HCT116 (cell line): ENCODE measurements at regions not wholly inside any gene's neighbourhood (a gene's known extent, or its start where the extent isn't known, plus 50 kb on each side); places are given as distances from the start of the nearest gene placed in this dataset.

Experiments used
- ATAC-seq: fragments of 200-7000 bp; cut with Tn5 transposase; 2 replicates; pipeline ENCODE4 v1.9.1; 2020; ENCODE audit warnings: mild to moderate bottlenecking, moderate library complexity
- BruUV-seq: library from RNA; stranded (reverse); fragments of 400-500 nt; replicated peaks from 2 replicates; lab custom pipeline; 2021; lab: Mats Ljungman, UMichigan
- CTCF ChIA-PET: fragments of 300-600 bp; sonication (Branson Sonifier 250); formaldehyde crosslinking; loops from one replicate; lab custom pipeline; 2021; ENCODE audit warnings: antibody characterized with exemption; lab: Charles Lee
- POLR2A ChIA-PET: fragments of 300-600, 350-600 bp; sonication (Branson Sonifier 250); formaldehyde crosslinking; loops from one replicate; lab custom pipeline; 2021; ENCODE audit warnings: antibody characterized with exemption; lab: Charles Lee
- RAD21 ChIA-PET, 2 experiments: fragments of 300-600 bp; sonication (Branson Sonifier 250); formaldehyde crosslinking; loops; one replicate each; lab custom pipeline; 2023; ENCODE audit warnings: low total read pairs in 2 of 2; ENCODE audit not compliant: uncharacterized antibody in 2 of 2, unreplicated experiment in 2 of 2, low non-redundant PET in 1 of 2; lab: Charles Lee
- DNase-seq: peaks from one replicate; pipeline ENCODE4 v3.0.0-alpha.2; 2010; ENCODE audit warnings: low read depth, low spot score
- H2AFZ ChIP-seq: fragments of 200-600 bp; shearing (Covaris generic), sonication (generic); 2 replicates; pipeline ENCODE4 v1.6.1; 2017; ENCODE audit warnings: low read depth, mixed run types, mixed read lengths, antibody characterized with exemption, low read length; ENCODE audit not compliant: poor library complexity, severe bottlenecking
- H3K27ac ChIP-seq: 2 replicates; pipeline ENCODE4 v1.5.1; 2012; ENCODE audit warnings: low read depth, low read length
- H3K27me3 ChIP-seq: fragments of 200-600 bp; sonication (generic); 2 replicates; pipeline ENCODE4 v1.6.1; 2016; ENCODE audit warnings: mixed run types, low read length, mixed read lengths; ENCODE audit not compliant: insufficient read depth
- H3K36me3 ChIP-seq, 2 experiments: fragments of 200-500 bp in 1 of 2; fragments of 200-600 bp in 1 of 2; sonication (Bioruptor generic) in 1 of 2; sonication (generic) in 1 of 2; 2 replicates each; pipeline versions ENCODE4 v1.5.1 to v1.6.1; 2014 to 2016; ENCODE audit warnings: low read length in 2 of 2, inconsistent platforms in 1 of 2, mixed read lengths in 1 of 2, mixed run types in 1 of 2; ENCODE audit not compliant: insufficient read depth in 2 of 2, control insufficient read depth in 1 of 2
- H3K4me1 ChIP-seq, 2 experiments: fragments of 200-600 bp in 1 of 2; sonication (generic) in 1 of 2; 2 replicates each; pipeline versions ENCODE4 v1.5.1 to v1.6.1; 2012 to 2017; ENCODE audit warnings: low read length in 2 of 2, inconsistent platforms in 1 of 2, mild to moderate bottlenecking in 1 of 2, mixed read lengths in 1 of 2, mixed run types in 1 of 2, moderate library complexity in 1 of 2; ENCODE audit not compliant: insufficient read depth in 2 of 2, control insufficient read depth in 1 of 2
- H3K4me2 ChIP-seq: fragments of 200-600 bp; sonication (generic); 2 replicates; pipeline ENCODE4 v1.6.1; 2017; ENCODE audit warnings: mixed run types, low read length, mixed read lengths
- H3K4me3 ChIP-seq, 2 experiments: fragments of 200-600 bp in 1 of 2; sonication (generic) in 1 of 2; replicated peaks in 1 of 2; 2 replicates each; pipeline ENCODE4 v1.5.1; 2011 to 2016; ENCODE audit warnings: low read length in 2 of 2, control low read depth in 1 of 2, low read depth in 1 of 2, mild to moderate bottlenecking in 1 of 2, mixed read lengths in 1 of 2, mixed run types in 1 of 2
- H3K79me2 ChIP-seq: fragments of 200-600 bp; sonication (generic); 2 replicates; pipeline ENCODE4 v1.6.1; 2017; ENCODE audit warnings: mild to moderate bottlenecking, mixed run types, low read length, moderate library complexity, mixed read lengths; ENCODE audit not compliant: insufficient read depth
- H3K9ac ChIP-seq: fragments of 200-600 bp; sonication (generic); 2 replicates; pipeline ENCODE4 v1.6.1; 2016; ENCODE audit warnings: low read length, mixed read lengths
- H3K9me2 ChIP-seq: fragments of 200-600 bp; sonication (generic), shearing (Covaris generic); 2 replicates; pipeline ENCODE4 v1.6.1; 2017; ENCODE audit warnings: mixed run types, mild to moderate bottlenecking, moderate library complexity; ENCODE audit not compliant: insufficient read depth
- H3K9me3 ChIP-seq, 2 experiments: fragments of 200-500 bp in 1 of 2; fragments of 200-600 bp in 1 of 2; sonication (Bioruptor generic) in 1 of 2; sonication (generic) in 1 of 2; 2 replicates each; pipeline ENCODE4 v1.6.1; 2014 to 2017; ENCODE audit warnings: low read length in 2 of 2, mixed read lengths in 2 of 2, inconsistent platforms in 1 of 2, low read depth in 1 of 2, mild to moderate bottlenecking in 1 of 2, mixed run types in 1 of 2, moderate library complexity in 1 of 2; ENCODE audit not compliant: control insufficient read depth in 1 of 2, insufficient read depth in 1 of 2
- H4K20me1 ChIP-seq: fragments of 200-600 bp; sonication (generic), shearing (Covaris generic); 2 replicates; pipeline ENCODE4 v1.6.1; 2017; ENCODE audit warnings: mixed run types, mild to moderate bottlenecking, moderate library complexity; ENCODE audit not compliant: insufficient read depth
- CBX3 ChIP-seq: IDR thresholded peaks from 2 replicates; pipeline ENCODE4 v1.6.1; 2012; ENCODE audit warnings: low read depth
- CEBPB ChIP-seq: IDR thresholded peaks from 2 replicates; pipeline ENCODE4 v1.6.1; 2012; ENCODE audit warnings: low read depth
- ELF1 ChIP-seq: IDR thresholded peaks from 2 replicates; pipeline ENCODE4 v1.6.1; 2012; ENCODE audit warnings: low read depth, borderline replicate concordance
- EZH2 ChIP-seq: fragments of 200-600 bp; sonication (generic); IDR thresholded peaks from 2 replicates; pipeline ENCODE4 v1.6.1; 2017; ENCODE audit warnings: antibody characterized with exemption, mixed run types
- FOSL1 ChIP-seq: IDR thresholded peaks from 2 replicates; pipeline ENCODE4 v1.6.1; 2012; ENCODE audit warnings: low read depth
- JUND ChIP-seq: IDR thresholded peaks from 2 replicates; pipeline ENCODE4 v1.6.1; 2012
- SRF ChIP-seq: IDR thresholded peaks from 2 replicates; pipeline ENCODE4 v1.6.1; 2012; ENCODE audit warnings: low read depth
- ZFX ChIP-seq: fragments of 450-650 bp; IDR thresholded peaks from 2 replicates; pipeline ENCODE4 v1.6.1; 2017
- ZNF274 ChIP-seq: fragments of 200-500 bp; sonication (Bioruptor generic); IDR thresholded peaks from 2 replicates; pipeline ENCODE4 v1.6.1; 2014; ENCODE audit warnings: mild to moderate bottlenecking, low read depth, low read length, inconsistent platforms
- intact Hi-C: fragments of 100-400 bp; cut with micrococcal nuclease; formaldehyde crosslinking; loops from 2 replicates; pipeline ENCODE4 v1.10.0; 2022
- TF ChIP-seq, protein P1 (sequence below): IDR thresholded peaks from 2 replicates; pipeline ENCODE4 v1.6.1; 2012
- TF ChIP-seq, protein P2 (sequence below): IDR thresholded peaks from 2 replicates; pipeline ENCODE4 v1.6.1; 2012
- TF ChIP-seq, protein P3 (sequence below): IDR thresholded peaks from 2 replicates; pipeline ENCODE4 v1.6.1; 2011; ENCODE audit warnings: mild to moderate bottlenecking, low read length, moderate library complexity; ENCODE audit not compliant: insufficient replicate concordance; ENCODE audit errors: extremely low read depth

DNA sequence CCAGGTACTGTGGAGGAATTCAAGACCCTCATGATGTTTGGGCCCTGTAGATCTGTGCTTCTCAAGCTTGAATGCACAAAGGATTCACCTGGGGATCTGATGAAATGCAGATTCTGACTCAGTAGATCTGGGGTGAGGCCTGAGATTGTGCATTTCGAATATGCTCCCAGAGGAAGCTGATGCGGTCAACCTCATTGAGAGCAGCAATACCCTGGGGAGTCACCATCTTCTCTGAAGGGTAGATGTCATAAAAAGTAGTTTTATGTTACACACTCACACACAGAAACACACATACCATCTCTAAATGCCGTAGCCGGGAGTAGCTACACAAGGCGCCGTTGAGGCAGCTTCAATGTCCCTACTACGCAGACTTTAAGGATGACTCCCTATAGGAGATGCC, 55.8 kb upstream of the CPEB4 start:
- Histone ChIP-seq H3K9me3 (no peaks in the 10 kb centered on the region), H3K36me3 (no peaks in the 10 kb centered on the region), H3K79me2 (no peaks in the 10 kb centered on the region), H3K27me3 (no peaks in the 10 kb centered on the region), H3K4me2 (no peak overlapping the region), H3K4me3 (no peak overlapping the region), H3K9ac (no peak overlapping the region), H3K9me2 (no peaks in the 10 kb centered on the region), H3K27ac (no peak overlapping the region), H3K4me1 (no peaks in the 10 kb centered on the region), H4K20me1 (no peaks in the 10 kb centered on the region), H2AFZ (no peak overlapping the region)
- BruUV-seq: no TSS peak
- no peak for ATAC-seq
- TF ChIP-seq JUND (no peak), FOSL1 (no peak), EZH2 (no peak), ELF1 (no peak), ZFX (no peak), CBX3 (no peak), ZNF274 (no peak), CEBPB (no peak), SRF (no peak)
- TF ChIP-seq, protein P1, sequence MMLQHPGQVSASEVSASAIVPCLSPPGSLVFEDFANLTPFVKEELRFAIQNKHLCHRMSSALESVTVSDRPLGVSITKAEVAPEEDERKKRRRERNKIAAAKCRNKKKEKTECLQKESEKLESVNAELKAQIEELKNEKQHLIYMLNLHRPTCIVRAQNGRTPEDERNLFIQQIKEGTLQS: no peak
- TF ChIP-seq, protein P2, sequence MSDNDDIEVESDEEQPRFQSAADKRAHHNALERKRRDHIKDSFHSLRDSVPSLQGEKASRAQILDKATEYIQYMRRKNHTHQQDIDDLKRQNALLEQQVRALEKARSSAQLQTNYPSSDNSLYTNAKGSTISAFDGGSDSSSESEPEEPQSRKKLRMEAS: no peak
- DNase-seq: no peak
- ChIA-PET RAD21 (no interaction called here), POLR2A (no interaction called here), CTCF (no interaction called here)
- intact Hi-C loops: no loop called here

DNA sequence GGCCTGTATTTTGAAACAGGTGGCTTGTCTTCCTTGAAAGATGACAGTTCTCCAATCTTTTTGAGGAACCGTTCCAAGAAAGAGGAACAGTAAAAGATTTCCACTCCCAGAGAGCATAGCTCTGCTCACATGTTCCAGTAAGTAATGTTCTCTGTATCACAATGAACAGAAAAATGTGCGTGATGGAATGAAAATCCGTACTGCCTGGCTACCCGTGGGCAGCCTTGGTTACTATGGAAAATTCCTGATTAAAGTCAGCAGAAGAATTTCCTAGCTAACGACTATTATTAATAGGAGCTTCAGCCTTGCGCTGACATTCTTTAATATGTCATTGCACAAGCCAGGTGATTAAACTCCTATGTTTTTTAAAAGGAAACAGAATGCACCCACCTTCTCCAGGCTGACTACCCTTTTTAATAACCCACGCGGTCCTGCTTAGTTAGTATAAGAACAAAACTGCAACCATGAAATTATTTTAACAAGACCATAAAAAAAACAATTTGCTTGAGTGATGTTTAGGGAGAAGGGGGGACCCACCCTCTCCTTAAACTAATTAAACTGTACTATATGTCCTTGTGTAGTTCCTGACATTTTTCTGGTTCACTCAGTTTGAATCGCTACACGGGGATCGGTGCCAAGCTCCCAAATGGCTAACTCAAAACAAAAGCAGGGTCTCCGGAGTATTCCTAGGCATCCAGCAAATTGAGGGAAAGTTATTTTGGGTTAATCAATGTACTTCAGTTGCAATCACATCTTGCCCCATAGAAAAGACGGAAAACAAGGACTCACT, 54.8 kb upstream of the CPEB4 start:
- Histone ChIP-seq H4K20me1 (no peaks in the 10 kb centered on the region), H3K36me3 (no peaks in the 10 kb centered on the region), H3K27ac (no peak overlapping the region), H3K4me2 (no peak overlapping the region), H3K4me1 (no peaks in the 10 kb centered on the region), H2AFZ (no peak overlapping the region), H3K9ac (no peak overlapping the region), H3K9me3 (no peaks in the 10 kb centered on the region), H3K79me2 (no peaks in the 10 kb centered on the region), H3K9me2 (0 out of 2 replicates have a peak, but pooled peaks cover 3% of the 10 kb centered on the region), H3K27me3 (no peaks in the 10 kb centered on the region), H3K4me3 (no peak overlapping the region)
- ChIA-PET CTCF (no interaction called here), POLR2A (no interaction called here), RAD21 (no interaction called here)
- BruUV-seq: no TSS peak
- TF ChIP-seq ELF1 (no peak), SRF (no peak)
- TF ChIP-seq, protein P3, sequence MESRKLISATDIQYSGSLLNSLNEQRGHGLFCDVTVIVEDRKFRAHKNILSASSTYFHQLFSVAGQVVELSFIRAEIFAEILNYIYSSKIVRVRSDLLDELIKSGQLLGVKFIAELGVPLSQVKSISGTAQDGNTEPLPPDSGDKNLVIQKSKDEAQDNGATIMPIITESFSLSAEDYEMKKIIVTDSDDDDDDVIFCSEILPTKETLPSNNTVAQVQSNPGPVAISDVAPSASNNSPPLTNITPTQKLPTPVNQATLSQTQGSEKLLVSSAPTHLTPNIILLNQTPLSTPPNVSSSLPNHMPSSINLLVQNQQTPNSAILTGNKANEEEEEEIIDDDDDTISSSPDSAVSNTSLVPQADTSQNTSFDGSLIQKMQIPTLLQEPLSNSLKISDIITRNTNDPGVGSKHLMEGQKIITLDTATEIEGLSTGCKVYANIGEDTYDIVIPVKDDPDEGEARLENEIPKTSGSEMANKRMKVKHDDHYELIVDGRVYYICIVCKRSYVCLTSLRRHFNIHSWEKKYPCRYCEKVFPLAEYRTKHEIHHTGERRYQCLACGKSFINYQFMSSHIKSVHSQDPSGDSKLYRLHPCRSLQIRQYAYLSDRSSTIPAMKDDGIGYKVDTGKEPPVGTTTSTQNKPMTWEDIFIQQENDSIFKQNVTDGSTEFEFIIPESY: no peak
- no peak for DNase-seq
- no peak for ATAC-seq
- intact Hi-C loops: no loop called here
